ENCODE measurements at regions not wholly inside any gene's neighbourhood (a gene's known extent, or its start where the extent isn't known, plus 50 kb on each side); places are given as distances from the start of the nearest gene placed in this dataset.

GRCh38 chr2:160908157-160908556 lies 252.1 kb upstream of the TANK start:
- ATAC-seq: no peak
- 0 out of 2 replicates have a peak, but pooled peaks have one; percentile 29 for TF ChIP-seq TCF4 (CRISPR knock-in tag; IDR thresholded peaks at IDR 0.05; ENCODE audit: borderline replicate concordance)
- no peak for TF ChIP-seq OSR1 (CRISPR knock-in tag; IDR thresholded peaks at IDR 0.05)
- no peak for TF ChIP-seq GLIS3 (CRISPR knock-in tag; IDR thresholded peaks at IDR 0.05)
- no peak for TF ChIP-seq ZNF70 (CRISPR knock-in tag; IDR thresholded peaks at IDR 0.05)
- TF ChIP-seq, protein P1, sequence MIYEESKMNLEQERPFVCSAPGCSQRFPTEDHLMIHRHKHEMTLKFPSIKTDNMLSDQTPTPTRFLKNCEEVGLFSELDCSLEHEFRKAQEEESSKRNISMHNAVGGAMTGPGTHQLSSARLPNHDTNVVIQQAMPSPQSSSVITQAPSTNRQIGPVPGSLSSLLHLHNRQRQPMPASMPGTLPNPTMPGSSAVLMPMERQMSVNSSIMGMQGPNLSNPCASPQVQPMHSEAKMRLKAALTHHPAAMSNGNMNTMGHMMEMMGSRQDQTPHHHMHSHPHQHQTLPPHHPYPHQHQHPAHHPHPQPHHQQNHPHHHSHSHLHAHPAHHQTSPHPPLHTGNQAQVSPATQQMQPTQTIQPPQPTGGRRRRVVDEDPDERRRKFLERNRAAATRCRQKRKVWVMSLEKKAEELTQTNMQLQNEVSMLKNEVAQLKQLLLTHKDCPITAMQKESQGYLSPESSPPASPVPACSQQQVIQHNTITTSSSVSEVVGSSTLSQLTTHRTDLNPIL (CRISPR knock-in tag; IDR thresholded peaks at IDR 0.05; ENCODE audit: low read depth): no peak

- ATAC-seq: peak; percentile 16
- no peak for TF ChIP-seq ZNF8 (CRISPR knock-in tag; IDR thresholded peaks at IDR 0.05)
- no peak for TF ChIP-seq CSDC2 (CRISPR knock-in tag; IDR thresholded peaks at IDR 0.05)
- TF ChIP-seq ZFP30 (CRISPR knock-in tag; IDR thresholded peaks at IDR 0.05): no peak
- no peak for TF ChIP-seq ZNF70 (CRISPR knock-in tag; IDR thresholded peaks at IDR 0.05)
- TF ChIP-seq ZC3H10 (CRISPR knock-in tag; IDR thresholded peaks at IDR 0.05): no peak
- TF ChIP-seq ZFP3 (CRISPR knock-in tag; IDR thresholded peaks at IDR 0.05): no peak
- no peak for TF ChIP-seq ESRRG (CRISPR knock-in tag; IDR thresholded peaks at IDR 0.05)
- no peak for TF ChIP-seq ZNF565 (CRISPR knock-in tag; conservative IDR thresholded peaks at IDR 0.05; ENCODE audit: low read depth)
- TF ChIP-seq, protein P2, sequence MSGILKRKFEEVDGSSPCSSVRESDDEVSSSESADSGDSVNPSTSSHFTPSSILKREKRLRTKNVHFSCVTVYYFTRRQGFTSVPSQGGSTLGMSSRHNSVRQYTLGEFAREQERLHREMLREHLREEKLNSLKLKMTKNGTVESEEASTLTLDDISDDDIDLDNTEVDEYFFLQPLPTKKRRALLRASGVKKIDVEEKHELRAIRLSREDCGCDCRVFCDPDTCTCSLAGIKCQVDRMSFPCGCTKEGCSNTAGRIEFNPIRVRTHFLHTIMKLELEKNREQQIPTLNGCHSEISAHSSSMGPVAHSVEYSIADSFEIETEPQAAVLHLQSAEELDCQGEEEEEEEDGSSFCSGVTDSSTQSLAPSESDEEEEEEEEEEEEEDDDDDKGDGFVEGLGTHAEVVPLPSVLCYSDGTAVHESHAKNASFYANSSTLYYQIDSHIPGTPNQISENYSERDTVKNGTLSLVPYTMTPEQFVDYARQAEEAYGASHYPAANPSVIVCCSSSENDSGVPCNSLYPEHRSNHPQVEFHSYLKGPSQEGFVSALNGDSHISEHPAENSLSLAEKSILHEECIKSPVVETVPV (CRISPR knock-in tag; IDR thresholded peaks at IDR 0.05): no peak
- no peak for TF ChIP-seq SNAI2 (CRISPR knock-in tag; IDR thresholded peaks at IDR 0.05)
- TF ChIP-seq TOX (CRISPR knock-in tag; IDR thresholded peaks at IDR 0.05; ENCODE audit: borderline replicate concordance): no peak
- no peak for TF ChIP-seq ISL1 (CRISPR knock-in tag; IDR thresholded peaks at IDR 0.05)
- no peak for TF ChIP-seq GLIS3 (CRISPR knock-in tag; IDR thresholded peaks at IDR 0.05)
- no peak for TF ChIP-seq RARB (CRISPR knock-in tag; IDR thresholded peaks at IDR 0.05)
- TF ChIP-seq POU6F1 (CRISPR knock-in tag; IDR thresholded peaks at IDR 0.05; ENCODE audit: borderline replicate concordance, low read depth): no peak
- no peak for TF ChIP-seq TCF4 (CRISPR knock-in tag; IDR thresholded peaks at IDR 0.05; ENCODE audit: borderline replicate concordance)
Observed at GRCh38 chr2:160909781-160910242, 250.4 kb upstream of the TANK start.

- ATAC-seq: peak; percentile 96
- no peak for TF ChIP-seq ESRRG (CRISPR knock-in tag; IDR thresholded peaks at IDR 0.05)
- TF ChIP-seq ZFP30 (CRISPR knock-in tag; IDR thresholded peaks at IDR 0.05): no peak
- TF ChIP-seq ISL1 (CRISPR knock-in tag; IDR thresholded peaks at IDR 0.05): peak; percentile 21; the same call in 1 of the 2 replicates
- TF ChIP-seq RARB (CRISPR knock-in tag; IDR thresholded peaks at IDR 0.05): no peak
Observed at GRCh38 chr2:160910681-160911080, 249.5 kb upstream of the TANK start.

DNA sequence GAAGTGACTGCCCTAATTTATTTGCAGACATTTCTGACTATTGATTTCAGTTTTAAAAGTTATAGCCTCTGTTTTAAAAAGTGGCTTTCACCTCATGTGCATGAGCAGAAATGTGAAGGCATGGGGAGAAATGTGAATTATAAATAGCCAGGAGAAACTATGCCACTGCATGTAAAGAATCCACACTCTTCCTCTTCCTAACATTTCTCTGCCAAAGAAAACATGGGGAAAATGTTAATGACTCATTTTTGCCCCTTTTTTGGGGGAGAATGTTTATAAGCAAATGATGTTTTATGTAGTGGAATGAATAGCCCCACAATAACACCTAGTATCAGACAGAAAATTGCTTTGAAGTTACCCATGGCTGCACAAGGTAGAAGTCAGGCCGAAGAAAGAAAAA lies 249.0 kb upstream of the TANK start:
- no peak for TF ChIP-seq RARB (CRISPR knock-in tag; IDR thresholded peaks at IDR 0.05)
- TF ChIP-seq GLIS3 (CRISPR knock-in tag; IDR thresholded peaks at IDR 0.05): no peak
- TF ChIP-seq CSDC2 (CRISPR knock-in tag; IDR thresholded peaks at IDR 0.05): no peak
- TF ChIP-seq, protein P1 (CRISPR knock-in tag; IDR thresholded peaks at IDR 0.05; ENCODE audit: low read depth): no peak
- TF ChIP-seq ZNF565 (CRISPR knock-in tag; conservative IDR thresholded peaks at IDR 0.05; ENCODE audit: low read depth): no peak
- no peak for TF ChIP-seq ZFP30 (CRISPR knock-in tag; IDR thresholded peaks at IDR 0.05)
- no peak for TF ChIP-seq POU6F1 (CRISPR knock-in tag; IDR thresholded peaks at IDR 0.05; ENCODE audit: borderline replicate concordance, low read depth)
- no peak for TF ChIP-seq ZFP3 (CRISPR knock-in tag; IDR thresholded peaks at IDR 0.05)
- TF ChIP-seq PPARA (CRISPR knock-in tag; IDR thresholded peaks at IDR 0.05; ENCODE audit: borderline replicate concordance): no peak
- no peak for TF ChIP-seq ZNF70 (CRISPR knock-in tag; IDR thresholded peaks at IDR 0.05)
- no peak for TF ChIP-seq SNAI2 (CRISPR knock-in tag; IDR thresholded peaks at IDR 0.05)
- TF ChIP-seq ZNF8 (CRISPR knock-in tag; IDR thresholded peaks at IDR 0.05): no peak
- no peak; the same call in 2 of the 3 replicates for ATAC-seq

Measured in SK-N-SH treated with all-trans-retinoic acid at 6 μM for 48 hours (cell line).